H1 (cell line): ENCODE measurements at regions not wholly inside any gene's neighbourhood (a gene's known extent, or its start where the extent isn't known, plus 50 kb on each side); places are given as distances from the start of the nearest gene placed in this dataset.

Experiments
- CTCF ChIA-PET: fragments of 300-600 bp; sonication (Branson Sonifier 250); formaldehyde crosslinking; loops from one replicate; lab custom pipeline; 2021; ENCODE audit not compliant: partially characterized antibody; lab: Charles Lee
- POLR2A ChIA-PET: fragments of 300-600 bp; sonication (Branson Sonifier 250); formaldehyde crosslinking; loops from one replicate; lab custom pipeline; 2021; ENCODE audit warnings: inconsistent platforms; ENCODE audit not compliant: partially characterized antibody; lab: Charles Lee
- DNase-seq, 2 experiments: peaks; one replicate each; pipeline versions ENCODE4 v3.0.0 to v3.0.0-alpha.2; 2010 to 2022; ENCODE audit warnings: low spot score in 2 of 2, low read depth in 1 of 2, mixed read lengths in 1 of 2
- FAIRE-seq: peaks from 2 replicates; lab custom pipeline; 2011; peaks lifted over from hg19 to GRCh38; lab: Jason Lieb, UNC
- H2AFZ ChIP-seq: 2 replicates; pipeline ENCODE4 v1.8.1; 2012; ENCODE audit warnings: low read length, inconsistent platforms
- H2AK5ac ChIP-seq: 2 replicates; pipeline ENCODE4 v1.6.1; 2013; ENCODE audit warnings: low read depth, low read length
- H2BK120ac ChIP-seq: replicated peaks from 2 replicates; pipeline ENCODE3; 2013; ENCODE audit warnings: low read depth, low read length, inconsistent platforms
- H2BK12ac ChIP-seq: 2 replicates; pipeline ENCODE4 v1.6.1; 2013; ENCODE audit warnings: low read depth, low read length
- H2BK15ac ChIP-seq: 2 replicates; pipeline ENCODE4 v1.6.1; 2013; ENCODE audit warnings: low read length
- H2BK20ac ChIP-seq: 2 replicates; pipeline ENCODE4 v1.6.1; 2013; ENCODE audit warnings: low read length
- H2BK5ac ChIP-seq: 2 replicates; pipeline ENCODE4 v1.6.1; 2013; ENCODE audit warnings: low read depth, low read length
- H3K14ac ChIP-seq: 2 replicates; pipeline ENCODE4 v1.6.1; 2013; ENCODE audit warnings: inconsistent platforms; ENCODE audit not compliant: insufficient read length
- H3K18ac ChIP-seq: 2 replicates; pipeline ENCODE4 v1.6.1; 2013; ENCODE audit warnings: low read length; ENCODE audit errors: extremely low read depth
- H3K23ac ChIP-seq: 2 replicates; pipeline ENCODE4 v1.6.1; 2013; ENCODE audit warnings: inconsistent platforms; ENCODE audit not compliant: insufficient read length
- H3K23me2 ChIP-seq: 2 replicates; pipeline ENCODE4 v1.6.1; 2013; ENCODE audit warnings: low read depth, low read length
- H3K27ac ChIP-seq: 2 replicates; pipeline ENCODE4 v1.6.1; 2011; ENCODE audit warnings: low read depth, low read length, inconsistent platforms
- H3K27me3 ChIP-seq, 4 experiments: replicated peaks in 1 of 4; 1 replicate in 1 of 4; 2 replicates in 3 of 4; pipeline versions ENCODE4 v1.6.1 to v1.8.1; 2011 to 2013; ENCODE audit warnings: low read length in 3 of 4, mild to moderate bottlenecking in 3 of 4, inconsistent platforms in 2 of 4, mixed read lengths in 2 of 4, moderate library complexity in 1 of 4; ENCODE audit not compliant: control insufficient read depth in 3 of 4, insufficient read depth in 3 of 4; ENCODE audit errors: extremely low read depth in 1 of 4
- H3K36me3 ChIP-seq, 4 experiments: 2 replicates each; pipeline versions ENCODE4 v1.6.1 to v1.8.1; 2011 to 2013; ENCODE audit warnings: mild to moderate bottlenecking in 4 of 4, low read length in 3 of 4, moderate library complexity in 2 of 4, control low read depth in 1 of 4, inconsistent platforms in 1 of 4; ENCODE audit not compliant: insufficient read depth in 4 of 4, control insufficient read depth in 2 of 4
- H3K4ac ChIP-seq: replicated peaks from 2 replicates; pipeline ENCODE3; 2013; ENCODE audit warnings: low read length, low read depth, mixed read lengths, inconsistent platforms; ENCODE audit not compliant: insufficient read length
- H3K4me1 ChIP-seq, 4 experiments: replicated peaks in 1 of 4; 1 replicate in 1 of 4; 2 replicates in 3 of 4; pipeline versions ENCODE4 v1.6.1 to v1.8.1; 2011 to 2013; ENCODE audit warnings: low read length in 3 of 4, inconsistent platforms in 2 of 4, mixed read lengths in 1 of 4; ENCODE audit not compliant: insufficient read depth in 4 of 4, control insufficient read depth in 3 of 4
- H3K4me2 ChIP-seq, 2 experiments: 2 replicates each; pipeline versions ENCODE4 v1.6.1 to v1.8.1; 2011 to 2013; ENCODE audit warnings: low read depth in 2 of 2, low read length in 2 of 2, control low read depth in 1 of 2, inconsistent platforms in 1 of 2, mild to moderate bottlenecking in 1 of 2; ENCODE audit not compliant: insufficient read depth in 1 of 2
- H3K4me3 ChIP-seq, 4 experiments: fragments of 200-600, 300-600 bp in 1 of 4; sonication (generic), shearing (Covaris generic), sonication (Bioruptor Twin) in 1 of 4; 2 replicates each; pipeline versions ENCODE4 v1.5.1 to v1.8.1; 2011 to 2016; ENCODE audit warnings: low read length in 4 of 4, low read depth in 3 of 4, control low read depth in 2 of 4, inconsistent platforms in 2 of 4, mild to moderate bottlenecking in 2 of 4, mixed read lengths in 1 of 4, moderate library complexity in 1 of 4; ENCODE audit not compliant: insufficient read depth in 2 of 4; ENCODE audit errors: extremely low read depth in 1 of 4
- H3K56ac ChIP-seq: replicated peaks from 2 replicates; pipeline ENCODE3; 2013; ENCODE audit warnings: low read depth, mild to moderate bottlenecking, mixed read lengths, low read length, inconsistent platforms; ENCODE audit not compliant: insufficient read length
- H3K79me1 ChIP-seq: 2 replicates; pipeline ENCODE4 v1.6.1; 2013; ENCODE audit warnings: low read depth, low read length, control low read depth
- H3K79me2 ChIP-seq, 2 experiments: 2 replicates each; pipeline versions ENCODE4 v1.6.1 to v1.8.1; 2012 to 2013; ENCODE audit warnings: low read length in 2 of 2, mild to moderate bottlenecking in 2 of 2, inconsistent platforms in 1 of 2; ENCODE audit not compliant: insufficient read depth in 2 of 2, control insufficient read depth in 1 of 2
- H3K9ac ChIP-seq, 4 experiments: replicated peaks in 1 of 4; 1 replicate in 1 of 4; 2 replicates in 3 of 4; pipeline versions ENCODE4 v1.6.1 to v1.8.1; 2011 to 2013; ENCODE audit warnings: low read depth in 3 of 4, low read length in 3 of 4, control low read depth in 2 of 4, mild to moderate bottlenecking in 2 of 4, moderate library complexity in 2 of 4, inconsistent platforms in 1 of 4; ENCODE audit errors: extremely low read depth in 1 of 4
- H3K9me3 ChIP-seq, 2 experiments: 2 replicates each; pipeline versions ENCODE4 v1.6.1 to v1.8.1; 2012 to 2013; ENCODE audit warnings: mild to moderate bottlenecking in 2 of 2, moderate library complexity in 2 of 2, control low read depth in 1 of 2, inconsistent platforms in 1 of 2, low read depth in 1 of 2, low read length in 1 of 2, mixed read lengths in 1 of 2; ENCODE audit not compliant: insufficient read depth in 2 of 2
- H4K20me1 ChIP-seq, 2 experiments: replicated peaks in 1 of 2; 2 replicates each; pipeline versions ENCODE3 to v1.8.1; 2011 to 2013; ENCODE audit warnings: inconsistent platforms in 2 of 2, low read length in 2 of 2, mild to moderate bottlenecking in 1 of 2; ENCODE audit not compliant: insufficient read depth in 2 of 2, control insufficient read depth in 1 of 2
- H4K5ac ChIP-seq: 2 replicates; pipeline ENCODE4 v1.6.1; 2013; ENCODE audit warnings: low read length, low read depth, mixed read lengths, inconsistent platforms; ENCODE audit not compliant: insufficient read length
- H4K8ac ChIP-seq: 2 replicates; pipeline ENCODE4 v1.8.0; 2013; ENCODE audit warnings: mild to moderate bottlenecking, moderate library complexity, low read length, inconsistent platforms; ENCODE audit not compliant: insufficient read depth; ENCODE audit errors: extremely low read depth
- H4K91ac ChIP-seq: replicated peaks from 2 replicates; pipeline ENCODE3; 2013; ENCODE audit warnings: low read length, mixed read lengths, inconsistent platforms; ENCODE audit not compliant: insufficient read length
- BRCA1 ChIP-seq: IDR thresholded peaks from 2 replicates; pipeline ENCODE4 v1.6.1; 2012; ENCODE audit warnings: low read depth, low read length, improper control_type of control experiment
- CBX8 ChIP-seq: fragments of 300-800, 300-1000 bp; sonication (generic); IDR thresholded peaks from 2 replicates; pipeline ENCODE4 v1.7.1; 2016; ENCODE audit warnings: low read depth, low read length, borderline replicate concordance
- EP300 ChIP-seq, 2 experiments: IDR thresholded peaks; 1 replicate in 1 of 2; 2 replicates in 1 of 2; pipeline ENCODE4 v1.6.1; 2011 to 2012; ENCODE audit warnings: low read depth in 2 of 2, low read length in 2 of 2, mild to moderate bottlenecking in 2 of 2, borderline replicate concordance in 1 of 2, inconsistent platforms in 1 of 2, moderate library complexity in 1 of 2
- FOSL1 ChIP-seq: IDR thresholded peaks from 2 replicates; pipeline ENCODE4 v1.6.1; 2011; ENCODE audit warnings: mild to moderate bottlenecking, low read depth, low read length, moderate library complexity; ENCODE audit not compliant: insufficient read depth
- GABPA ChIP-seq: IDR thresholded peaks from 2 replicates; pipeline ENCODE4 v1.6.1; 2011; ENCODE audit warnings: mild to moderate bottlenecking, low read length, moderate library complexity, borderline replicate concordance; ENCODE audit not compliant: insufficient read depth
- JUN ChIP-seq: IDR thresholded peaks from 2 replicates; pipeline ENCODE4 v1.6.1; 2011; ENCODE audit warnings: low read depth, mild to moderate bottlenecking, improper control_type of control experiment, low read length
- KDM1A ChIP-seq: fragments of 200-600, 300-600 bp; sonication (generic); IDR thresholded peaks from 2 replicates; pipeline ENCODE4 v1.7.1; 2016; ENCODE audit warnings: mild to moderate bottlenecking, low read length, borderline replicate concordance
- RAD21 ChIP-seq, 2 experiments: IDR thresholded peaks in 1 of 2; conservative IDR thresholded peaks in 1 of 2; 2 replicates each; pipeline ENCODE4 v1.6.1; 2011; ENCODE audit warnings: low read depth in 2 of 2, low read length in 2 of 2, improper control_type of control experiment in 1 of 2, inconsistent platforms in 1 of 2, mild to moderate bottlenecking in 1 of 2, moderate library complexity in 1 of 2
- RBBP5 ChIP-seq: IDR thresholded peaks from 2 replicates; pipeline ENCODE4 v1.7.1; 2012; ENCODE audit warnings: low read depth, mild to moderate bottlenecking, inconsistent platforms, low read length, moderate library complexity, borderline replicate concordance
- RFX5 ChIP-seq: IDR thresholded peaks from 2 replicates; pipeline ENCODE4 v1.6.1; 2011; ENCODE audit warnings: low read depth, low read length, improper control_type of control experiment, borderline replicate concordance
- SP1 ChIP-seq: IDR thresholded peaks from 2 replicates; pipeline ENCODE4 v1.6.1; 2011; ENCODE audit warnings: low read depth, low read length
- SP2 ChIP-seq: IDR thresholded peaks from 2 replicates; pipeline ENCODE4 v1.6.1; 2012; ENCODE audit warnings: mild to moderate bottlenecking, low read length, inconsistent platforms
- SUZ12 ChIP-seq: fragments of 200-600 bp; sonication (generic); IDR thresholded peaks from 2 replicates; pipeline ENCODE4 v1.6.1; 2012; ENCODE audit warnings: mild to moderate bottlenecking, inconsistent platforms, low read length, moderate library complexity, mixed read lengths
- YY1 ChIP-seq: IDR thresholded peaks from 2 replicates; pipeline ENCODE4 v1.6.1; 2011; ENCODE audit warnings: low read depth, mild to moderate bottlenecking, low read length
- ZNF274 ChIP-seq: IDR thresholded peaks from 2 replicates; pipeline ENCODE4 v1.7.0; 2012; ENCODE audit warnings: low read length, borderline replicate concordance; ENCODE audit errors: extremely low read depth
- WGBS, 2 experiments: shearing (Covaris generic) in 1 of 2; methylation state at CpG; one replicate each; pipeline versions ENCODE4 v1.1.6 to v1.1.7; 2013 to 2015; ENCODE audit warnings: low lambda C conversion rate in 2 of 2, mixed read lengths in 2 of 2, inconsistent platforms in 1 of 2, low coverage in 1 of 2, missing lambda C conversion rate in 1 of 2; ENCODE audit not compliant: insufficient replicate concordance in 2 of 2, insufficient coverage in 1 of 2, insufficient read length in 1 of 2; ENCODE audit errors: extremely low coverage in 1 of 2, missing lambda C conversion rate in 1 of 2; 5-methylcytosine and 5-hydroxymethylcytosine counted together

DNA sequence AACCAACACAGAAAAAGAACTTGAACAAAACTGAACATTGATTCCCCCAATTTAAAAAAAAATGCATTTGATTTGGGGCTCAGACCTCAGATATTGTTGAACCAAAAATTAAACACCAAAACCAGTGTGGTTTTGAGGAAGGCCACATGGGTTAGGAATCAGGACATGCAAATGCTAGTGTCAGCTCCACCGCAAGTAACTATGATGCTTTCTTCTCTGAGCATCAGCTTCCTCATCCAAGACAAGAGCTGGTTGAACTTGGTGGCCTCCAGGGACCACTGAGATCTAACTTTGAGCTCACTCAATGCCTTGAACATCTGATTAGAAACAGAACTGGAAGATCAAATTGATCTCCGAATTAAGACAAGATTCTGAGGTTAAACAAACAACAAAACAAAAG lies 142.9 kb upstream of the NWD2 start:
- no peaks in the 10 kb centered on the region for H3K23me2 ChIP-seq
- H3K27ac ChIP-seq: no peak overlapping the region
- H4K91ac ChIP-seq: no peak overlapping the region
- no peak overlapping the region for H3K4me2 ChIP-seq
- H3K14ac ChIP-seq: no peak overlapping the region
- no peaks in the 10 kb centered on the region for H3K79me1 ChIP-seq
- DNase-seq: no peak
- no peak for FAIRE-seq
- no peak overlapping the region for H4K5ac ChIP-seq
- CTCF ChIA-PET: no interaction called here
- no peaks in the 10 kb centered on the region for H3K27me3 ChIP-seq
- no peaks in the 10 kb centered on the region for H3K9me3 ChIP-seq
- POLR2A ChIA-PET: no interaction called here
- H2AK5ac ChIP-seq: no peak overlapping the region
- no peak overlapping the region for H2BK5ac ChIP-seq
- H3K4me1 ChIP-seq: no peaks in the 10 kb centered on the region
- no peaks in the 10 kb centered on the region for H3K36me3 ChIP-seq
- no peak overlapping the region for H3K56ac ChIP-seq
- no peak overlapping the region for H3K23ac ChIP-seq
- H3K18ac ChIP-seq: no peak overlapping the region
- no peaks in the 10 kb centered on the region for H3K79me2 ChIP-seq
- no peak overlapping the region for H2BK120ac ChIP-seq
- no peak overlapping the region for H2AFZ ChIP-seq
- no peak overlapping the region for H3K4me3 ChIP-seq
- H3K4ac ChIP-seq: no peak overlapping the region
- no peak overlapping the region for H3K9ac ChIP-seq
- H2BK20ac ChIP-seq: no peak overlapping the region
- no peak overlapping the region for H2BK12ac ChIP-seq
- no peak overlapping the region for H4K8ac ChIP-seq
- H4K20me1 ChIP-seq: no peaks in the 10 kb centered on the region
- WGBS, 2 experiments: 96% methylated on average over 2 of the region's 2 CpGs; no CpG with 5 or more reads in 1 of the 2 experiments
- H2BK15ac ChIP-seq: no peak overlapping the region
- no peak for TF ChIP-seq SP1
- no peak for TF ChIP-seq BRCA1
- no peak for TF ChIP-seq RAD21 (IDR thresholded peaks at IDR 0.05 in 1 of 2, conservative IDR thresholded peaks at IDR 0.05 in 1 of 2; ENCODE audit: low read depth in 2 of 2, low read length in 2 of 2)
- TF ChIP-seq KDM1A: no peak
- TF ChIP-seq RBBP5: no peak
- no peak for TF ChIP-seq GABPA
- TF ChIP-seq RFX5: no peak
- TF ChIP-seq ZNF274: no peak
- no peak for TF ChIP-seq CBX8
- TF ChIP-seq SUZ12: no peak
- no peak for TF ChIP-seq FOSL1
- TF ChIP-seq SP2: no peak
- TF ChIP-seq YY1: no peak
- TF ChIP-seq EP300 (IDR thresholded peaks at IDR 0.05; ENCODE audit: borderline replicate concordance in 1 of 2, low read depth in 2 of 2, low read length in 2 of 2): no peak
- TF ChIP-seq JUN: no peak
